ENCODE measurements at regions not wholly inside any gene's neighbourhood (a gene's known extent, or its start where the extent isn't known, plus 50 kb on each side); places are given as distances from the start of the nearest gene placed in this dataset.
A peak's percentile ranks its signal among the peaks of the same experiment; 100 is the strongest.

- no peaks in the 10 kb centered on the region for H3K36me3 Mint-ChIP-seq (ENCODE audit: low read depth)
- H3K4me1 Mint-ChIP-seq, result peaks cover 7% of the 10 kb centered on the region
- no peak overlapping the region for H3K4me3 Mint-ChIP-seq
- no peaks in the 10 kb centered on the region for H3K27me3 Mint-ChIP-seq (ENCODE audit: low read depth)
- no peak for TF ChIP-seq CTCF (IDR thresholded peaks at IDR 0.05; ENCODE audit: unreplicated experiment in 3 of 3)
- H3K9me3 Mint-ChIP-seq, result no peaks in the 10 kb centered on the region
- no peak overlapping the region for H3K27ac Mint-ChIP-seq
Observed at GRCh38 chr1:195243492-195243891, 1364.7 kb downstream of the KCNT2 start.

- H3K27ac Mint-ChIP-seq, result peak overlapping the region; percentile 47 to 65 (median 63)
- H3K4me3 Mint-ChIP-seq, result peak overlapping the region in 1 of 3 experiments; percentile 28
- TF ChIP-seq CTCF (IDR thresholded peaks at IDR 0.05; ENCODE audit: unreplicated experiment in 3 of 3), result no peak
- H3K36me3 Mint-ChIP-seq (ENCODE audit: low read depth), result no peaks in the 10 kb centered on the region
- peaks cover 7% of the 10 kb centered on the region for H3K4me1 Mint-ChIP-seq
- H3K27me3 Mint-ChIP-seq (ENCODE audit: low read depth), result no peaks in the 10 kb centered on the region
- H3K9me3 Mint-ChIP-seq, result no peaks in the 10 kb centered on the region
Observed at GRCh38 chr1:195241066-195241465, 1367.2 kb downstream of the KCNT2 start.

- TF ChIP-seq CTCF (IDR thresholded peaks at IDR 0.05; ENCODE audit: unreplicated experiment in 3 of 3), result no peak
- Mint-ChIP-seq H3K36me3 (ENCODE audit: low read depth) (no peaks in the 10 kb centered on the region), H3K27me3 (ENCODE audit: low read depth) (no peaks in the 10 kb centered on the region), H3K27ac (no peak overlapping the region), H3K4me3 (no peak overlapping the region), H3K9me3 (no peaks in the 10 kb centered on the region), H3K4me1 (peaks cover 7% of the 10 kb centered on the region)
Observed at GRCh38 chr1:195238313-195238712, 1369.9 kb downstream of the KCNT2 start.

- no peak for TF ChIP-seq CTCF (IDR thresholded peaks at IDR 0.05; ENCODE audit: unreplicated experiment in 3 of 3)
- no peaks in the 10 kb centered on the region for H3K27me3 Mint-ChIP-seq (ENCODE audit: low read depth)
- no peaks in the 10 kb centered on the region for H3K36me3 Mint-ChIP-seq (ENCODE audit: low read depth)
- peaks cover 7% of the 10 kb centered on the region for H3K4me1 Mint-ChIP-seq
- H3K9me3 Mint-ChIP-seq, result no peaks in the 10 kb centered on the region
- no peak overlapping the region for H3K27ac Mint-ChIP-seq
- H3K4me3 Mint-ChIP-seq, result no peak overlapping the region
Observed at GRCh38 chr1:195236991-195237889, 1371.0 kb downstream of the KCNT2 start.

GRCh38 chr1:195218428-195219212, 1389.6 kb downstream of the KCNT2 start:
- H3K27ac Mint-ChIP-seq, result no peak overlapping the region
- TF ChIP-seq CTCF (IDR thresholded peaks at IDR 0.05; ENCODE audit: unreplicated experiment in 3 of 3), result no peak
- H3K9me3 Mint-ChIP-seq, result no peaks in the 10 kb centered on the region
- H3K4me1 Mint-ChIP-seq, result no peaks in the 10 kb centered on the region
- H3K36me3 Mint-ChIP-seq (ENCODE audit: low read depth), result no peaks in the 10 kb centered on the region
- H3K4me3 Mint-ChIP-seq, result no peak overlapping the region
- H3K27me3 Mint-ChIP-seq (ENCODE audit: low read depth), result no peaks in the 10 kb centered on the region
